Smooth muscle cell (in vitro differentiated cells): ENCODE measurements at regions not wholly inside any gene's neighbourhood (a gene's known extent, or its start where the extent isn't known, plus 50 kb on each side); places are given as distances from the start of the nearest gene placed in this dataset.

Experiments used
- DNase-seq: peaks from one replicate; lab custom pipeline; 2025; ENCODE audit not compliant: unreplicated experiment; lab: John Stamatoyannopoulos, UW
- H2AFZ ChIP-seq: fragments of 200-600 bp; sonication (generic); 2 replicates; pipeline ENCODE4 v1.6.0; 2016; ENCODE audit warnings: antibody characterized with exemption, low read depth, mild to moderate bottlenecking
- H3F3A ChIP-seq: fragments of 200-600 bp; sonication (generic); 2 replicates; pipeline ENCODE4 v1.6.0; 2017; ENCODE audit warnings: antibody characterized with exemption, low read depth
- H3K27ac ChIP-seq: fragments of 200-600 bp; sonication (generic); 2 replicates; pipeline ENCODE4 v1.5.1; 2016; ENCODE audit warnings: low read depth, mild to moderate bottlenecking
- H3K27me3 ChIP-seq: fragments of 200-600 bp; sonication (generic); 2 replicates; pipeline ENCODE4 v1.6.1; 2016; ENCODE audit warnings: low read depth, mild to moderate bottlenecking
- H3K36me3 ChIP-seq: fragments of 200-600 bp; sonication (generic); 2 replicates; pipeline ENCODE4 v1.5.1; 2016; ENCODE audit warnings: low read depth
- H3K4me1 ChIP-seq: fragments of 200-600 bp; sonication (generic); 2 replicates; pipeline ENCODE4 v1.5.1; 2016; ENCODE audit warnings: low read depth
- H3K4me2 ChIP-seq: fragments of 200-600 bp; sonication (generic); 2 replicates; pipeline ENCODE4 v1.6.0; 2016; ENCODE audit warnings: mild to moderate bottlenecking
- H3K4me3 ChIP-seq: fragments of 200-600 bp; sonication (generic); 2 replicates; pipeline ENCODE4 v1.5.1; 2016; ENCODE audit warnings: mild to moderate bottlenecking
- H3K79me2 ChIP-seq: fragments of 200-600 bp; sonication (generic); 2 replicates; pipeline ENCODE4 v1.6.0; 2016; ENCODE audit warnings: low read depth, mild to moderate bottlenecking
- H3K9ac ChIP-seq: fragments of 200-600 bp; sonication (generic); 2 replicates; pipeline ENCODE4 v1.6.0; 2016; ENCODE audit warnings: low read depth
- H3K9me3 ChIP-seq: fragments of 200-600 bp; sonication (generic); replicated peaks from 2 replicates; pipeline ENCODE4 v1.5.1; 2016; ENCODE audit warnings: low read depth
- H4K20me1 ChIP-seq: fragments of 200-600 bp; sonication (generic); 2 replicates; pipeline ENCODE4 v1.6.0; 2016; ENCODE audit warnings: low read depth
- CTCF ChIP-seq: fragments of 200-600 bp; sonication (generic); IDR thresholded peaks from 2 replicates; pipeline ENCODE4 v1.5.1; 2017; ENCODE audit warnings: borderline replicate concordance, mild to moderate bottlenecking, antibody characterized with exemption; ENCODE audit not compliant: insufficient read depth, poor library complexity, severe bottlenecking
- WGBS: methylation state at CpG from one replicate; pipeline ENCODE4 v1.1.7; 2016; ENCODE audit warnings: low lambda C conversion rate; 5-methylcytosine and 5-hydroxymethylcytosine counted together

GRCh38 chr6:85126485-85127167 is 323.3 kb upstream of the NT5E start:
- WGBS = 36% methylated on average over 11 of the region's 11 CpGs
- peak; percentile 49 for TF ChIP-seq CTCF
- Histone ChIP-seq H3K27ac (no peak overlapping the region), H4K20me1 (no peaks in the 10 kb centered on the region), H3K27me3 (no peaks in the 10 kb centered on the region), H3K9me3 (no peaks in the 10 kb centered on the region), H3K4me1 (no peaks in the 10 kb centered on the region), H3F3A (no peaks in the 10 kb centered on the region), H3K36me3 (no peaks in the 10 kb centered on the region), H2AFZ (peak overlapping the region; percentile 16), H3K9ac (no peak overlapping the region), H3K79me2 (no peaks in the 10 kb centered on the region), H3K4me3 (no peak overlapping the region), H3K4me2 (peak overlapping the region; percentile 12)
- DNase-seq = peak; percentile 13

GRCh38 chr6:85125526-85125925 is 324.4 kb upstream of the NT5E start:
- H3K27me3 ChIP-seq = no peaks in the 10 kb centered on the region
- H3F3A ChIP-seq = no peaks in the 10 kb centered on the region
- H3K4me3 ChIP-seq = no peak overlapping the region
- DNase-seq = no peak
- no peaks in the 10 kb centered on the region for H3K36me3 ChIP-seq
- TF ChIP-seq CTCF = no peak
- WGBS = 72% methylated on average over 3 of the region's 3 CpGs
- H3K9ac ChIP-seq = no peak overlapping the region
- no peaks in the 10 kb centered on the region for H4K20me1 ChIP-seq
- no peaks in the 10 kb centered on the region for H3K79me2 ChIP-seq
- no peaks in the 10 kb centered on the region for H3K9me3 ChIP-seq
- H3K4me2 ChIP-seq = no peak overlapping the region
- no peak overlapping the region for H2AFZ ChIP-seq
- no peak overlapping the region for H3K27ac ChIP-seq
- H3K4me1 ChIP-seq = no peaks in the 10 kb centered on the region

GRCh38 chr6:85124472-85125354 is 325.2 kb upstream of the NT5E start:
- no peak overlapping the region for H3K4me3 ChIP-seq
- H3K27ac ChIP-seq = no peak overlapping the region
- no peak overlapping the region for H3K4me2 ChIP-seq
- no peaks in the 10 kb centered on the region for H3K79me2 ChIP-seq
- H3K9me3 ChIP-seq = no peaks in the 10 kb centered on the region
- H3K36me3 ChIP-seq = no peaks in the 10 kb centered on the region
- H3K27me3 ChIP-seq = no peaks in the 10 kb centered on the region
- no peaks in the 10 kb centered on the region for H4K20me1 ChIP-seq
- no peak overlapping the region for H3K9ac ChIP-seq
- DNase-seq = no peak
- TF ChIP-seq CTCF = no peak
- no peaks in the 10 kb centered on the region for H3F3A ChIP-seq
- no peaks in the 10 kb centered on the region for H3K4me1 ChIP-seq
- 97% methylated on average over 1 of the region's 1 CpG for WGBS
- H2AFZ ChIP-seq = no peak overlapping the region
